H9 (cell line): ENCODE measurements at regions not wholly inside any gene's neighbourhood (a gene's known extent, or its start where the extent isn't known, plus 50 kb on each side); places are given as distances from the start of the nearest gene placed in this dataset.

ENCODE experiments used
- DNase-seq: peaks from one replicate; pipeline ENCODE4 v3.0.0-alpha.2; 2017
- H2AFZ ChIP-seq: one replicate; pipeline ENCODE4 v1.6.1; 2013; ENCODE audit warnings: mild to moderate bottlenecking, low read length, control low read depth, moderate library complexity
- H2AK5ac ChIP-seq: 2 replicates; pipeline ENCODE4 v1.6.1; 2013; ENCODE audit warnings: low read length, control low read depth, mixed read lengths; ENCODE audit not compliant: insufficient read length
- H2BK120ac ChIP-seq: one replicate; pipeline ENCODE4 v1.6.1; 2013; ENCODE audit warnings: low read depth, mild to moderate bottlenecking, low read length, control low read depth, inconsistent platforms; ENCODE audit not compliant: poor library complexity, severe bottlenecking
- H2BK12ac ChIP-seq: 2 replicates; pipeline ENCODE4 v1.6.1; 2013; ENCODE audit warnings: low read length, control low read depth, mixed read lengths, low read depth; ENCODE audit not compliant: insufficient read length
- H2BK15ac ChIP-seq: 2 replicates; pipeline ENCODE4 v1.6.1; 2013; ENCODE audit warnings: low read depth, low read length, control low read depth
- H2BK20ac ChIP-seq: one replicate; pipeline ENCODE4 v1.6.1; 2013; ENCODE audit warnings: low read depth, mild to moderate bottlenecking, low read length, control low read depth, inconsistent platforms; ENCODE audit not compliant: poor library complexity, severe bottlenecking
- H2BK5ac ChIP-seq: 2 replicates; pipeline ENCODE4 v1.6.1; 2013; ENCODE audit warnings: low read length, control low read depth, mixed read lengths; ENCODE audit not compliant: insufficient read length
- H3K14ac ChIP-seq: 2 replicates; pipeline ENCODE4 v1.6.1; 2013; ENCODE audit warnings: low read length, control low read depth; ENCODE audit not compliant: insufficient read depth
- H3K18ac ChIP-seq: 2 replicates; pipeline ENCODE4 v1.6.1; 2013; ENCODE audit warnings: low read depth, mild to moderate bottlenecking, mixed read lengths, low read length, control low read depth; ENCODE audit not compliant: insufficient read length
- H3K23ac ChIP-seq: 2 replicates; pipeline ENCODE4 v1.6.1; 2013; ENCODE audit warnings: low read length, control low read depth, mixed read lengths, low read depth; ENCODE audit not compliant: insufficient read length
- H3K23me2 ChIP-seq: 2 replicates; pipeline ENCODE4 v1.6.1; 2013; ENCODE audit warnings: low read depth, mild to moderate bottlenecking, mixed read lengths, low read length, control low read depth; ENCODE audit not compliant: insufficient read length, poor library complexity, severe bottlenecking
- H3K27ac ChIP-seq: 2 replicates; pipeline ENCODE4 v1.5.1; 2013; ENCODE audit warnings: low read length, control low read depth, mixed read lengths, low read depth; ENCODE audit not compliant: insufficient read length
- H3K27me3 ChIP-seq: 2 replicates; pipeline ENCODE4 v1.6.1; 2013; ENCODE audit warnings: low read length, control low read depth, inconsistent platforms; ENCODE audit not compliant: insufficient read depth
- H3K4ac ChIP-seq: 2 replicates; pipeline ENCODE4 v1.6.1; 2013; ENCODE audit warnings: low read depth, mild to moderate bottlenecking, control low read depth, inconsistent platforms, low read length, moderate library complexity
- H3K4me1 ChIP-seq: 2 replicates; pipeline ENCODE4 v1.6.1; 2013; ENCODE audit warnings: low read length, control low read depth, inconsistent platforms; ENCODE audit not compliant: insufficient read depth
- H3K4me2 ChIP-seq: 2 replicates; pipeline ENCODE4 v1.6.1; 2013; ENCODE audit warnings: low read length, control low read depth, mixed read lengths; ENCODE audit not compliant: insufficient read length, insufficient read depth
- H3K56ac ChIP-seq: 2 replicates; pipeline ENCODE4 v1.6.1; 2013; ENCODE audit warnings: low read depth, mild to moderate bottlenecking, mixed read lengths, low read length, control low read depth; ENCODE audit not compliant: insufficient read length
- H3K79me1 ChIP-seq: 2 replicates; pipeline ENCODE4 v1.6.1; 2013; ENCODE audit warnings: low read depth, mild to moderate bottlenecking, moderate library complexity, low read length, control low read depth, inconsistent platforms; ENCODE audit not compliant: insufficient read depth, poor library complexity, severe bottlenecking
- H3K79me2 ChIP-seq: 2 replicates; pipeline ENCODE4 v1.6.1; 2013; ENCODE audit warnings: low read length, control low read depth, inconsistent platforms; ENCODE audit not compliant: insufficient read depth
- H3K9ac ChIP-seq: 2 replicates; pipeline ENCODE4 v1.6.1; 2013; ENCODE audit warnings: low read length, control low read depth, mixed read lengths; ENCODE audit not compliant: insufficient read length; ENCODE audit errors: extremely low read depth
- H3K9me3 ChIP-seq: one replicate; pipeline ENCODE4 v1.6.1; 2013; ENCODE audit warnings: low read depth, low read length, inconsistent platforms; ENCODE audit not compliant: control insufficient read depth
- H3T11ph ChIP-seq: one replicate; pipeline ENCODE4 v1.6.1; 2013; ENCODE audit warnings: mild to moderate bottlenecking, low read length, control low read depth, inconsistent platforms
- H4K20me1 ChIP-seq: one replicate; pipeline ENCODE4 v1.6.1; 2013; ENCODE audit not compliant: control insufficient read depth, insufficient read length, insufficient read depth
- H4K5ac ChIP-seq: 2 replicates; pipeline ENCODE4 v1.6.1; 2013; ENCODE audit warnings: low read depth, mild to moderate bottlenecking, mixed read lengths, low read length, control low read depth; ENCODE audit not compliant: insufficient read length
- H4K8ac ChIP-seq: replicated peaks from 2 replicates; pipeline ENCODE4 v1.6.1; 2013; ENCODE audit warnings: low read length, control low read depth, mixed read lengths, low read depth; ENCODE audit not compliant: insufficient read length
- H4K91ac ChIP-seq: 2 replicates; pipeline ENCODE4 v1.6.1; 2013; ENCODE audit warnings: low read depth, mild to moderate bottlenecking, moderate library complexity, mixed read lengths, low read length, control low read depth; ENCODE audit not compliant: insufficient read length
- H3K27ac Mint-ChIP-seq, 3 experiments: 2 replicates in 2 of 3; 3 replicates in 1 of 3; pipeline ENCODE4 v1.8.0; 2020 to 2021; ENCODE audit warnings: mixed read lengths in 3 of 3, mild to moderate bottlenecking in 1 of 3, moderate library complexity in 1 of 3
- H3K27me3 Mint-ChIP-seq: 2 replicates; pipeline ENCODE4 v1.8.0; 2021; ENCODE audit warnings: low read depth, mild to moderate bottlenecking, moderate library complexity, mixed read lengths
- H3K36me3 Mint-ChIP-seq, 3 experiments: 2 replicates in 2 of 3; 3 replicates in 1 of 3; pipeline ENCODE4 v1.8.0; 2020 to 2021; ENCODE audit warnings: low read depth in 3 of 3, mixed read lengths in 3 of 3; ENCODE audit not compliant: insufficient read depth in 1 of 3
- H3K4me1 Mint-ChIP-seq, 2 experiments: 2 replicates each; pipeline ENCODE4 v1.8.0; 2020; ENCODE audit warnings: mixed read lengths in 2 of 2
- H3K4me3 Mint-ChIP-seq, 2 experiments: 2 replicates in 1 of 2; 3 replicates in 1 of 2; pipeline ENCODE4 v1.8.0; 2020 to 2021; ENCODE audit warnings: mild to moderate bottlenecking in 2 of 2, mixed read lengths in 2 of 2, moderate library complexity in 1 of 2
- H3K9me3 Mint-ChIP-seq, 2 experiments: 2 replicates in 1 of 2; 3 replicates in 1 of 2; pipeline ENCODE4 v1.8.0; 2020; ENCODE audit warnings: mild to moderate bottlenecking in 2 of 2, mixed read lengths in 2 of 2, moderate library complexity in 1 of 2
- WGBS: extraction: QIAGEN DNeasy Blood & Tissue Kit; methylation state at CpG from one replicate; pipeline ENCODE4 v1.1.7; 2013; ENCODE audit warnings: missing lambda C conversion rate, low lambda C conversion rate, mixed read lengths; ENCODE audit not compliant: insufficient read length; ENCODE audit errors: extremely low coverage; 5-methylcytosine and 5-hydroxymethylcytosine counted together
- TF ChIP-seq, protein P1 (sequence below): fragments of 200-600 bp; sonication (generic); conservative IDR thresholded peaks from 3 replicates; pipeline ENCODE4 v1.8.0; 2021; ENCODE audit warnings: antibody characterized with exemption, mild to moderate bottlenecking

DNA sequence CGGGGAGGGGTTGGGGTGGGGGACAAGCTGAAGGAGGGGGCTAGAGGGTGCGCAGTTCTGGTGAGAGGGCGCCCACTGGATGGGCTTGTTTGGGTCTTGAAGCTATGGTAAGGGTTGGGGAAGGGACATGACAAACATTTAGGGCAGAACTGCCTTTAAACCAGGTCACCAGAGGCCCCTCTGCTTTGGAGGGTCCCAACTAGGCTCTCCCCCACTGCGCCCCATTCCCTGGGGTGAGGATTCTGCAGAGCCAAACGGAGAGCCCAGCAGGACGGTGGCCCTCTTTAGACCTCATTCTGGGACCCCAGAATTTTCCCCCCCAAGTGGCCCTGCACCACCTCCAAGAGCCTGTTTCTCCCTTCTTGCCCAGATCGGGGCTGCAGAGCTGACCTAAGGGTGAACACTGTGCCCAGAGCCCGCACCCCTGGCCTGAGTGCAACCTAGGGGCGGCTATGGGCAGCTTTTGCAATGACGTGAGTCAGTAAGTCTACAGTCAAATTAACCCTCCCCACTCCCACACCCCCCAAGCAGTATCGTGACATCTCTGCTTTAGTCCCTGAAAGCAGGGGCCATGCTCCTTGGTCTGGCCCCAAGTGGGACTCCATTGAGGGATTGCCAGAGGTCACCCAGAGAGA, 593.8 kb downstream of the MATN1 start:
- no peak overlapping the region for H3T11ph ChIP-seq
- no peak overlapping the region; the same call in 1 of the 2 replicates for H3K14ac ChIP-seq
- H3K79me2 ChIP-seq = no peaks in the 10 kb centered on the region
- H3K27ac ChIP-seq = no peak overlapping the region
- no peak overlapping the region for H3K18ac ChIP-seq
- H3K4ac ChIP-seq = no peak overlapping the region
- H4K20me1 ChIP-seq = no peaks in the 10 kb centered on the region
- no peaks in the 10 kb centered on the region for H3K27me3 ChIP-seq
- Mint-ChIP-seq H3K4me3 (no peak overlapping the region), H3K9me3 (no peaks in the 10 kb centered on the region; a peak in 1 of 5 replicates), H3K27ac (no peak overlapping the region), H3K36me3 (no peaks in the 10 kb centered on the region; a peak in 1 of 7 replicates), H3K4me1 (peaks cover 0 to 3% of the 10 kb centered on the region in 2 experiments; a peak in 1 of 4 replicates), H3K27me3 (peaks cover 7% of the 10 kb centered on the region)
- TF ChIP-seq, protein P1, sequence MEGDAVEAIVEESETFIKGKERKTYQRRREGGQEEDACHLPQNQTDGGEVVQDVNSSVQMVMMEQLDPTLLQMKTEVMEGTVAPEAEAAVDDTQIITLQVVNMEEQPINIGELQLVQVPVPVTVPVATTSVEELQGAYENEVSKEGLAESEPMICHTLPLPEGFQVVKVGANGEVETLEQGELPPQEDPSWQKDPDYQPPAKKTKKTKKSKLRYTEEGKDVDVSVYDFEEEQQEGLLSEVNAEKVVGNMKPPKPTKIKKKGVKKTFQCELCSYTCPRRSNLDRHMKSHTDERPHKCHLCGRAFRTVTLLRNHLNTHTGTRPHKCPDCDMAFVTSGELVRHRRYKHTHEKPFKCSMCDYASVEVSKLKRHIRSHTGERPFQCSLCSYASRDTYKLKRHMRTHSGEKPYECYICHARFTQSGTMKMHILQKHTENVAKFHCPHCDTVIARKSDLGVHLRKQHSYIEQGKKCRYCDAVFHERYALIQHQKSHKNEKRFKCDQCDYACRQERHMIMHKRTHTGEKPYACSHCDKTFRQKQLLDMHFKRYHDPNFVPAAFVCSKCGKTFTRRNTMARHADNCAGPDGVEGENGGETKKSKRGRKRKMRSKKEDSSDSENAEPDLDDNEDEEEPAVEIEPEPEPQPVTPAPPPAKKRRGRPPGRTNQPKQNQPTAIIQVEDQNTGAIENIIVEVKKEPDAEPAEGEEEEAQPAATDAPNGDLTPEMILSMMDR = no peak
- H2BK12ac ChIP-seq = no peak overlapping the region
- no peaks in the 10 kb centered on the region for H3K4me1 ChIP-seq
- H2BK15ac ChIP-seq = no peak overlapping the region
- H2BK20ac ChIP-seq = no peak overlapping the region
- H3K23ac ChIP-seq = no peak overlapping the region
- WGBS = no CpG with 5 or more reads among the region's 11 CpGs
- H2BK5ac ChIP-seq = no peak overlapping the region
- H4K5ac ChIP-seq = no peak overlapping the region
- H2BK120ac ChIP-seq = no peak overlapping the region
- no peak overlapping the region for H3K4me2 ChIP-seq
- no peaks in the 10 kb centered on the region for H3K9me3 ChIP-seq
- H3K9ac ChIP-seq = no peak overlapping the region
- DNase-seq = no peak
- no peak overlapping the region for H3K56ac ChIP-seq
- H2AK5ac ChIP-seq = no peak overlapping the region
- no peaks in the 10 kb centered on the region for H3K23me2 ChIP-seq
- no peak overlapping the region for H2AFZ ChIP-seq
- H4K91ac ChIP-seq = no peak overlapping the region
- no peaks in the 10 kb centered on the region for H3K79me1 ChIP-seq
- H4K8ac ChIP-seq = no peak overlapping the region
